ENCODE measurements at regions not wholly inside any gene's neighbourhood (a gene's known extent, or its start where the extent isn't known, plus 50 kb on each side); places are given as distances from the start of the nearest gene placed in this dataset.

DNA sequence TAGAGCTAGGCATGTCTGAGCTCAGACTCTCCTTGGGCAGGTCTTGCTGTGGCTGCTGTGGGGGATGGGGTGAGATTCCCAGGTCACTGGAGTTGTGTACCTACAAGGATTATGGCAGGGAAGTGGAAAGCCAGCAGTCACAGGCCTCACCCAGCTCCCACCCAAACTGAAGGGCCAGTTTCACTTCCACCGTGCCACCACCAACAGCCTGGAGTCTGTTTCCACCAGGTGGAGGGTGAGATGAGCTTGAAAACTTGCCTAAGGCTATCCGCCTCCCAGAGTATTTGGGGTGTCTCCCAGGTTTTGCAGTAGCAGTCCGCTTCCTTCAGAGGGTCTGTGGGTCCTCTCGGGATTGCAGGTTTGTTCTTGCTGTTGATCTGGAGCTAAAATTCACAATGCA, 327.7 kb downstream of the PTPRC start:
- Histone ChIP-seq H3K4me3 (no peak overlapping the region), H3K9me3 (no peaks in the 10 kb centered on the region), H3K27ac (no peak overlapping the region), H3K36me3 (no peaks in the 10 kb centered on the region), H3K27me3 (no peaks in the 10 kb centered on the region), H3K4me1 (no peaks in the 10 kb centered on the region)
- TF ChIP-seq, protein P1, sequence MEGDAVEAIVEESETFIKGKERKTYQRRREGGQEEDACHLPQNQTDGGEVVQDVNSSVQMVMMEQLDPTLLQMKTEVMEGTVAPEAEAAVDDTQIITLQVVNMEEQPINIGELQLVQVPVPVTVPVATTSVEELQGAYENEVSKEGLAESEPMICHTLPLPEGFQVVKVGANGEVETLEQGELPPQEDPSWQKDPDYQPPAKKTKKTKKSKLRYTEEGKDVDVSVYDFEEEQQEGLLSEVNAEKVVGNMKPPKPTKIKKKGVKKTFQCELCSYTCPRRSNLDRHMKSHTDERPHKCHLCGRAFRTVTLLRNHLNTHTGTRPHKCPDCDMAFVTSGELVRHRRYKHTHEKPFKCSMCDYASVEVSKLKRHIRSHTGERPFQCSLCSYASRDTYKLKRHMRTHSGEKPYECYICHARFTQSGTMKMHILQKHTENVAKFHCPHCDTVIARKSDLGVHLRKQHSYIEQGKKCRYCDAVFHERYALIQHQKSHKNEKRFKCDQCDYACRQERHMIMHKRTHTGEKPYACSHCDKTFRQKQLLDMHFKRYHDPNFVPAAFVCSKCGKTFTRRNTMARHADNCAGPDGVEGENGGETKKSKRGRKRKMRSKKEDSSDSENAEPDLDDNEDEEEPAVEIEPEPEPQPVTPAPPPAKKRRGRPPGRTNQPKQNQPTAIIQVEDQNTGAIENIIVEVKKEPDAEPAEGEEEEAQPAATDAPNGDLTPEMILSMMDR (IDR thresholded peaks at IDR 0.05), result no peak
- intact Hi-C loops (cut with DNase I; ENCODE audit: low total_unique reads), result no loop called here
- DNase-seq, result no peak

DNA sequence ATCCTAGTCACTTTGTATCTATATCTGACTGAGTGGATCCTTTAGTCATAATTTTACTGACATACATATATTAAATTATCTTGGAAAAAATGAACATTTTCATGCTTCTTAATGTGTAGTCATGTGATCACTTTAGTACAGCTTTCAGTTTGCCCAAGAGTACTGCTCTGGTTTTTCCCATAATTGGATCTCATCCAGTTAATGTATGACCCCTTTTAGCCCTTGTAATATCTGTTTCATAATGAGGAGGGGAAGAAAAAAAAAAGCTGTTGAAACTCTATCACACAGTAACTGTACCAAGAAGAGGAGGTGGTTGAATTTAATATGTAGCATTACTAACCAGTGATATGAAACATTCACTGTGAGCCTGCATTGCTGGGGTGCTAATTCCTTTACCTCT, 328.7 kb downstream of the PTPRC start:
- Histone ChIP-seq H3K4me3 (no peak overlapping the region), H3K4me1 (no peaks in the 10 kb centered on the region), H3K36me3 (no peaks in the 10 kb centered on the region), H3K9me3 (no peaks in the 10 kb centered on the region), H3K27me3 (no peaks in the 10 kb centered on the region), H3K27ac (no peak overlapping the region)
- TF ChIP-seq, protein P1 (IDR thresholded peaks at IDR 0.05), result no peak
- intact Hi-C loops (cut with DNase I; ENCODE audit: low total_unique reads), result no loop called here
- no peak for DNase-seq

DNA sequence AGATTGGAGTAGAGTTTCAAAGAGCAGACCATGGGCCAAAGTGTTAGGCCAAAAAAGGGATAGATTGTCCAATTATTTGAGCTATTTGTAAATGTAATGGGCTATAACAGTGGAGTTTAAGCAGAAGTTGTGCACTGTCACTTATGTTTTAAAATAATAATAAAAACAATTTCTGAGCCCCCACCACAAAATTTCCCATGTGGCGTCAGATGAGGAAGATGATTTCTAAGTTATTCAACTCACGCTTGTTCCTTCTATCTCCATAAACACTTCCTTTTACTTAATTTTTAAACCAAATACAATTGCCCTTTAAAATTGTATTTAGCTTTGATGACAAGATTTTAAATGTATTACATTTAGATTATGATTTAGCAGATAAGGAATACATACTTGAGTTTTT, 330.0 kb downstream of the PTPRC start:
- TF ChIP-seq, protein P1 (IDR thresholded peaks at IDR 0.05), result no peak
- Histone ChIP-seq H3K4me1 (no peaks in the 10 kb centered on the region), H3K27ac (no peak overlapping the region), H3K4me3 (no peak overlapping the region), H3K36me3 (no peaks in the 10 kb centered on the region), H3K27me3 (no peaks in the 10 kb centered on the region), H3K9me3 (no peaks in the 10 kb centered on the region)
- intact Hi-C loops (cut with DNase I; ENCODE audit: low total_unique reads), result no loop called here
- no peak for DNase-seq

DNA sequence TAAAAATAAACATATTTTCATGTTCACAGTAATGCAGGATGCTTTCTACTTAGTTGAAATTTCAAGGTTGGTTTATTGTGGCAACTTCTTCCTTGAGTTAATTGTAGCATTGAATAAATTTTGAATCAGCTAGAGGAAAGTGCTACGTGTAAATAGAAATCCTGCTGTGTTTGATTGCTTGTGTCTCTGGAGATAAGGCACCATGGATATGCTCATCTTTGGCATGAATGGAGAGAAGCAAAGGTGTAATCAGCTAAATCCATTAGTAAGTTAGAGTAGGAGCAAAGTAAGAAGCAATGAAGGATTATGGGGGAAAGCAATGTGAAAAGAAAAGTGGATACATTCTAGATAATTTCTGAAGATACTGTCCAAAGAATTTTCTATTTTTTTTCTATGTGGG, 331.1 kb downstream of the PTPRC start:
- no peaks in the 10 kb centered on the region for H3K27me3 ChIP-seq
- no peak overlapping the region for H3K27ac ChIP-seq
- no peaks in the 10 kb centered on the region for H3K36me3 ChIP-seq
- TF ChIP-seq, protein P1 (IDR thresholded peaks at IDR 0.05), result no peak
- no peaks in the 10 kb centered on the region for H3K9me3 ChIP-seq
- DNase-seq, result no peak
- intact Hi-C loops (cut with DNase I; ENCODE audit: low total_unique reads), result no loop called here
- H3K4me3 ChIP-seq, result no peak overlapping the region
- no peaks in the 10 kb centered on the region for H3K4me1 ChIP-seq

DNA sequence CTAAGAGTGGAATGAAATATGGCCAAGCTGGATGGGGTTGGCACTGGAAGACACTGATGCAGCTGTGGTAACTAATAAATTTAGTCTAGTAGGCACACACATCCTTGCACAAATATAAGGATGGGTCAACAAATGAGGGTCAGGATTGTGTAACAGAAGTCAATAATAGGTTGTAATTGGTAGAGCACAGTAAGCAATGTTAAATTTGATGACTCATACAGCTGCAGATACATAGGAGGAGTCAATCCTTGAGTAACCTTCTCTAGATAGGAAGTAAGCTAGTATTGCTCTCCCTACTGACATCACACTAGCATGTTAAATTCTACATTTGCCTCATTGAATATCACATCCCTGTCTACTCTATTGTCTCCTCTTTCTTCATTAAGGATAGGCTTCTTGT, 332.1 kb downstream of the PTPRC start:
- no peaks in the 10 kb centered on the region for H3K4me1 ChIP-seq
- DNase-seq, result no peak
- intact Hi-C loops (cut with DNase I; ENCODE audit: low total_unique reads), result no loop called here

DNA sequence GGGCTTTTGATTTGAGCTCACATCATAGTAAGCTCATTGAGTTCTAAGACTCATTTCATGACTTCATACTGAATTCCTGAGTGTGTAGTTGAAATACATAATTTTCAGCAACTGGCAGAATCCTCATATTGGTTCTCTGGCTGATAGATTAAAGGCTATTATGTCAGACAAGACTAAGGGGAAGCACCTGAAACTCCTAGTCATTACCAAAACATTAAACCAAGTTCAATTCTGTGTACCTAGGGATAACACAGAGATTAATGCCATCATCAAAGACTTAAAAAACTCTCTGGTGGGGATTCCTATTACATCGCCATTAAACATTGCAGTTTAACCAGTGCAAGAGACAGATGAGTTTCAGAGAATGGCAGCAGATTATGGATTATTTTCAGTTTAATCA, 339.1 kb downstream of the PTPRC start:
- Histone ChIP-seq H3K27me3 (no peaks in the 10 kb centered on the region), H3K4me3 (no peak overlapping the region), H3K36me3 (no peaks in the 10 kb centered on the region), H3K27ac (no peak overlapping the region), H3K9me3 (no peaks in the 10 kb centered on the region), H3K4me1 (no peaks in the 10 kb centered on the region)
- intact Hi-C loops (cut with DNase I; ENCODE audit: low total_unique reads), result no loop called here
- TF ChIP-seq, protein P1 (IDR thresholded peaks at IDR 0.05), result no peak
- no peak for DNase-seq

More for the DNA sequence above, 332.1 kb downstream of the PTPRC start:
- Histone ChIP-seq H3K9me3 (no peaks in the 10 kb centered on the region), H3K36me3 (no peaks in the 10 kb centered on the region), H3K27ac (no peak overlapping the region), H3K27me3 (no peaks in the 10 kb centered on the region), H3K4me3 (no peak overlapping the region)
- TF ChIP-seq, protein P1 (IDR thresholded peaks at IDR 0.05), result no peak

Data from tibial artery (tissue), 4 donors.